Head of caudate nucleus (tissue), 42 donors: ENCODE measurements at regions not wholly inside any gene's neighbourhood (a gene's known extent, or its start where the extent isn't known, plus 50 kb on each side); places are given as distances from the start of the nearest gene placed in this dataset.
"Not testable (repeated sequence)": the region's sequence is repeated elsewhere in the genome, so short reads cannot be mapped to it uniquely, and the experiment has no call there.

Source experiments
- DNase-seq, 42 donors: peaks; one replicate each; pipeline versions ENCODE4 v3.0.0 to v3.0.0-alpha.2; 2020 to 2021; ENCODE audit warnings: mixed read lengths in 7 of 42
- intact Hi-C: fragments of 100-400 bp; cut with DNase I; formaldehyde crosslinking; loops from one replicate; pipeline ENCODE4 v1.15.0; 2022

GRCh38 chr19:27419217-27419616, 1793.7 kb downstream of the UQCRFS1 start:
- peak in 1 of 42 donors; percentile 3 for DNase-seq
- intact Hi-C loops, result not testable (repeated sequence)

DNA sequence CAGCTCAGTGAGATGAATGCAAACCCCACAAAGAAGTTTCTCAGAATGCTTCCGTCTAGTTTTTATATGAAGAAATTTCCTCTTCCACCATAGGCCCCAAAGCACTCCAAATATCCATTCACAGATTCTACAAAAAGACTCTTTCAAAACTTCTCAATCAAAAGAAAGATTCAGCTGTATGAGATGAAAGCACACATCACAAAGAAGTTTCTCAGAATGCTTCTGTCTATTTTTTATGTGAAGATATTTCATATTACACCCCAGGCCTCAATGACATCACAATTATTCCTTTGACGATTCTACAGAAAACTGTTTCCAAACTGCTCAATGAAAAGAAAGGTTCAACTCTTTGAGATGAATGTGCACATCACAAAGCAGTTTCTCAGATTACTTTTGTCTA, 1819.4 kb downstream of the UQCRFS1 start:
- intact Hi-C loops, result no loop called here
- no peak for DNase-seq

DNA sequence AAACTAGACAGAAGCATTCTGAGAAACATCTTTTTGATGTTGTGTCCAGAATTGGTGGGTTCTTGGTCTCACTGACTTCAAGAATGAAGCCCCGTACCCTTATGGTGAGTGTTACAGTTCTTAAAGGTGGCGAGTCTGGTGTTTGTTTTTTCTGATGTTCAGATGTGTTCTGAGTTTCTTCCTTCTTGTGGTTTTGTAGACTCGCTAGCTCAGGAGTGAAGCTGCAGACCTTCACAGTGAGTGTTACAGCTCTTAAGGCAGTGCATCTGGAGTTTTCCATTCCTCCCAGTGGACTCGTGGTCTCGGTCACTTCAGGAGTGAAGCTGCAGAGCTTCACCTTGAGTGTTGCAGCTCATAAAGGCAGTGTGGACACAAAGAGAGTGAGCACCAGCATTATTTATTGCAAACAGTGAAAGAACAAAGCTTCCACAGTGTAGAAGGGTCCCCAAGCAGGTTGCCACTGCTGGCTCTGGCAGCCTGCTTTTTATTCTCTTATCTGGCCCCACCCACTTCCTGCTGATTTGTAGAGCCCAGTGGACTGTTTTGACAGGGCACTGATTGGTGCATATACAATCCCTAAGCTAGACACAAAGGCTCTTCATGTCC, 1820.8 kb downstream of the UQCRFS1 start:
- peak in 3 of 42 donors; percentile 9 to 10 (median 10) for DNase-seq
- intact Hi-C loops, result no loop called here

DNA sequence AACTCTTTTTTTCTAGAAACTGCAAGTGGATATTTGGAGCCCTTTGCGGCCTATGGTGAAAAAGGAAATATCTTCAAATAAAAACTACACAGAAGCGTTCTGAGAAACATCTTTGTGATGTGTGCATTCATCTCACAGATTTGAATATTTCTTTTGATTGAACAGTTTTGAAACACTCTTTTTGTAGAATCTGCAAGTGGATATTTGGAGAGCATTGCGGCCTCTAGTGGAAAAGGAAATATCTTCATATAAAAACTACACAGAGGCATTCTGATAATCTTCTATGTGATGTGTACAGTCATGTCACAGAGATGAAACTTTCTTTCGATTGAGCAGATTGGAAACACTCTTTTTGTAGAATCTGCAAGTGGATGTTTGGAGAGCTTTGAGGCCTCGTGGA, 1833.6 kb downstream of the UQCRFS1 start:
- DNase-seq, intact Hi-C loops: not testable (repeated sequence)

GRCh38 chr19:27369603-27370002, 1843.3 kb downstream of the UQCRFS1 start:
- DNase-seq, intact Hi-C loops: not testable (repeated sequence)

DNA sequence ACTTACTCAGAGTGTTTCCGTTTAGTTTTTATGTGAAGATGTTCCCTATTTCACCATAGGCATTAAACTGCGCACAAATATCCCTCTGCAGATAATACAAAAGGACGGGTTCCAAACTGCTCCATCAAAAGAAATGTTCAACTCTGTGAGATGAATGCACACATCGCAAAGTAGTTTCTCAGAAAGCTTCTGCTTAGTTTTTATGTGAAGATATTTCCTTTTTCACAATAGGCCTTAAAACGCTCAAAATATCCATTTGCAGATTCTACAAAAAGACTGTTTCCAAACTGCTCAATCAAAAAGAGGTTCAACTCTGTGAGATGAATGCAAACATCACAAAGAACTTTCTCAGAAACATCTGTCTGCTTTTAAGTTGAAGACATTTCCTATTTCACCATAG, 1850.5 kb downstream of the UQCRFS1 start:
- DNase-seq, intact Hi-C loops: not testable (repeated sequence)

DNA sequence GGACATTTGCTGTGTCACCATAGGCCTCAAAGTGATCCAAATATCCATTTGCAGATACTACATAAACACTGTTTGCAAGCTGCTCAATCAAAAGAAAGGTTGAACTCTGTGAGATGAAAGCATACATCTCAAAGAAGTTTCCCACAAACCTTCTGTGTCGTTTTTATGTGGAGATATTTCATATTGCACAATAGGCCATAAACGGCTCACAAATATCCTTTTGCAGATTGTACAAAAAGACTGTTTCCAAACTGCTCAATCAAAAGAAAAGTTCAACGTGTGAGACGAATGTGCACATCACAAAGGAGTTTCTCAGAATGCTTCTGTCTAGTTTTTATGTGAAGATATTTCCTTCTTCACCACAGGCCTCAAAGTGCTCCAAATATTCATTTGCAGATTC, 1857.4 kb downstream of the UQCRFS1 start:
- intact Hi-C loops, DNase-seq: not testable (repeated sequence)
